Endothelial cell of umbilical vein (primary cell): ENCODE measurements at regions not wholly inside any gene's neighbourhood (a gene's known extent, or its start where the extent isn't known, plus 50 kb on each side); places are given as distances from the start of the nearest gene placed in this dataset.

Experiments
- BruUV-seq: library from RNA; stranded (reverse); fragments of 400-500 nt; replicated peaks from 2 replicates; lab custom pipeline; 2021; lab: Mats Ljungman, UMichigan
- CTCF ChIA-PET: fragments of 300-600, 350-600 bp; sonication (Branson Sonifier 250); formaldehyde crosslinking; loops from one replicate; lab custom pipeline; 2021; ENCODE audit warnings: antibody characterized with exemption, inconsistent platforms; lab: Charles Lee
- POLR2A ChIA-PET: fragments of 300-600, 350-600 bp; sonication (Branson Sonifier 250); formaldehyde crosslinking; loops from one replicate; lab custom pipeline; 2021; ENCODE audit warnings: antibody characterized with exemption, inconsistent platforms; lab: Charles Lee
- DNase-seq: peaks from one replicate; pipeline ENCODE4 v3.0.0-alpha.2; 2011; ENCODE audit warnings: low read depth, low spot score
- FAIRE-seq: peaks from 2 replicates; lab custom pipeline; 2011; peaks lifted over from hg19 to GRCh38; lab: Jason Lieb, UNC
- H2AFZ ChIP-seq: 2 replicates; pipeline ENCODE4 v1.6.0; 2012; ENCODE audit warnings: low read depth, low read length, control low read depth, inconsistent platforms
- H3K27ac ChIP-seq: 2 replicates; pipeline ENCODE4 v1.5.1; 2011; ENCODE audit warnings: low read depth, mild to moderate bottlenecking, control low read depth, low read length, moderate library complexity; ENCODE audit not compliant: insufficient read depth
- H3K27me3 ChIP-seq, 2 experiments: 2 replicates each; pipeline versions ENCODE4 v1.6.0 to v1.6.1; 2011; ENCODE audit warnings: low read length in 2 of 2, mixed read lengths in 1 of 2; ENCODE audit not compliant: control insufficient read depth in 2 of 2, insufficient read depth in 2 of 2
- H3K36me3 ChIP-seq, 2 experiments: 2 replicates in 1 of 2; 3 replicates in 1 of 2; pipeline ENCODE4 v1.5.1; 2011; ENCODE audit warnings: low read length in 2 of 2, mild to moderate bottlenecking in 1 of 2, moderate library complexity in 1 of 2; ENCODE audit not compliant: control insufficient read depth in 2 of 2, insufficient read depth in 2 of 2; ENCODE audit errors: extremely low read depth in 1 of 2
- H3K4me1 ChIP-seq: 3 replicates; pipeline ENCODE4 v1.5.1; 2011; ENCODE audit warnings: mild to moderate bottlenecking, low read length; ENCODE audit not compliant: control insufficient read depth, insufficient read depth; ENCODE audit errors: extremely low read depth
- H3K4me2 ChIP-seq: 2 replicates; pipeline ENCODE4 v1.6.1; 2011; ENCODE audit warnings: low read length, control low read depth, mixed read lengths; ENCODE audit not compliant: insufficient read depth
- H3K4me3 ChIP-seq, 3 experiments: fragments of 200-600 bp in 1 of 3; sonication (generic), shearing (Covaris generic) in 1 of 3; replicated peaks in 1 of 3; 2 replicates each; pipeline ENCODE4 v1.5.1; 2011 to 2016; ENCODE audit warnings: control low read depth in 3 of 3, low read length in 3 of 3, mild to moderate bottlenecking in 2 of 3, inconsistent platforms in 1 of 3, low read depth in 1 of 3, moderate library complexity in 1 of 3; ENCODE audit not compliant: insufficient read depth in 1 of 3
- H3K79me2 ChIP-seq: 2 replicates; pipeline ENCODE4 v1.6.0; 2012; ENCODE audit warnings: low read length, inconsistent platforms; ENCODE audit not compliant: control insufficient read depth, insufficient read depth
- H3K9ac ChIP-seq: replicated peaks from 2 replicates; pipeline ENCODE3; 2011; ENCODE audit warnings: low read length, control low read depth; ENCODE audit not compliant: insufficient read depth; ENCODE audit errors: extremely low read depth
- H3K9me1 ChIP-seq: replicated peaks from 3 replicates; pipeline ENCODE4 v1.6.0; 2011; ENCODE audit warnings: mild to moderate bottlenecking, low read length; ENCODE audit not compliant: control insufficient read depth, insufficient read depth; ENCODE audit errors: extremely low read depth
- H3K9me3 ChIP-seq: replicated peaks from 2 replicates; pipeline ENCODE4 v1.5.1; 2012; ENCODE audit warnings: low read length, inconsistent platforms; ENCODE audit not compliant: control insufficient read depth, insufficient read depth
- H4K20me1 ChIP-seq: replicated peaks from 2 replicates; pipeline ENCODE3; 2011; ENCODE audit warnings: mild to moderate bottlenecking, low read length; ENCODE audit not compliant: control insufficient read depth, insufficient read depth; ENCODE audit errors: extremely low read depth
- EZH2 ChIP-seq: IDR thresholded peaks from 2 replicates; pipeline ENCODE4 v1.6.1; 2012; ENCODE audit warnings: borderline replicate concordance, low read depth, mild to moderate bottlenecking, moderate library complexity, low read length, inconsistent platforms; ENCODE audit not compliant: severe bottlenecking
- GATA2 ChIP-seq: IDR thresholded peaks from 2 replicates; pipeline ENCODE4 v1.7.0; 2011; ENCODE audit warnings: low read depth, mild to moderate bottlenecking, moderate library complexity, mixed read lengths, low read length; ENCODE audit not compliant: insufficient read length, insufficient read depth
- JUN ChIP-seq: IDR thresholded peaks from 2 replicates; pipeline ENCODE4 v1.6.1; 2011; ENCODE audit warnings: borderline replicate concordance, low read depth; ENCODE audit not compliant: insufficient read length, insufficient read depth
- POLR2AphosphoS5 ChIP-seq: IDR thresholded peaks from 2 replicates; pipeline ENCODE4 v1.6.1; 2012; ENCODE audit warnings: low read depth, mild to moderate bottlenecking, control low read depth, low read length, moderate library complexity; ENCODE audit not compliant: insufficient read depth
- dilution Hi-C: fragments of 300-500 bp; cut with MboI; formaldehyde crosslinking; loops from one replicate; pipeline ENCODE4 v1.15.0; 2019; ENCODE audit warnings: low sequenced_read_pairs; ENCODE audit not compliant: extremely low pct_ligation_motif_present
- intact Hi-C: fragments of 100-400 bp; cut with micrococcal nuclease; formaldehyde crosslinking; loops from one replicate; pipeline ENCODE4 v1.10.0; 2022

DNA sequence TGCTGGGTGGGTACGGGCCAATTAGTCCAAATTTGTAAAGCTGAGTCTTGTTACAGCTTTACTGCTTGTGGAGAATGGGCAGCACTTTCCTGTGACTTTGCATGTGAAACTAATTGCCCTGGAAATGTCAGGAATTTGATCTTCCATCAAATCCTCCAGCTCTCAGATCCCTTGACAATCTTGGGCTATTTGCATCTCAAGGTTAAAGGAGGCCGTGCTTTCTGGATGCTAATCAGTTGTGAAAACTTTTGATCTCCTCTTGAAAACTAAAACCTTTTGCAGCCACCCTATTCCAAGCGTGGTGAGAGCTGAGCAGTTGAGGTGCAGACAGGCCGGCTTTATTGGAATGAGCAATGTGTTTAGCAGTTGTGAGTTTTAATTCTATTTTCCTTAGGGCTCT is 68.0 kb upstream of the CLINT1 start:
- H3K4me2 ChIP-seq = no peak overlapping the region
- no peaks in the 10 kb centered on the region for H3K27me3 ChIP-seq
- H3K9ac ChIP-seq = no peak overlapping the region
- intact Hi-C loops = no loop called here
- no peaks in the 10 kb centered on the region for H3K36me3 ChIP-seq
- POLR2A ChIA-PET = no interaction called here
- no peaks in the 10 kb centered on the region for H4K20me1 ChIP-seq
- dilution Hi-C loops = no loop called here
- no peak overlapping the region for H2AFZ ChIP-seq
- CTCF ChIA-PET = no interaction called here
- DNase-seq (no peak), FAIRE-seq (no peak)
- no peaks in the 10 kb centered on the region for H3K9me3 ChIP-seq
- no peak overlapping the region for H3K27ac ChIP-seq
- TF ChIP-seq GATA2 (no peak), EZH2 (no peak), JUN (no peak)
- BruUV-seq = no TSS peak
- no peak overlapping the region for H3K4me3 ChIP-seq
- no peaks in the 10 kb centered on the region for H3K9me1 ChIP-seq
- H3K79me2 ChIP-seq = no peaks in the 10 kb centered on the region
- no peaks in the 10 kb centered on the region for H3K4me1 ChIP-seq

DNA sequence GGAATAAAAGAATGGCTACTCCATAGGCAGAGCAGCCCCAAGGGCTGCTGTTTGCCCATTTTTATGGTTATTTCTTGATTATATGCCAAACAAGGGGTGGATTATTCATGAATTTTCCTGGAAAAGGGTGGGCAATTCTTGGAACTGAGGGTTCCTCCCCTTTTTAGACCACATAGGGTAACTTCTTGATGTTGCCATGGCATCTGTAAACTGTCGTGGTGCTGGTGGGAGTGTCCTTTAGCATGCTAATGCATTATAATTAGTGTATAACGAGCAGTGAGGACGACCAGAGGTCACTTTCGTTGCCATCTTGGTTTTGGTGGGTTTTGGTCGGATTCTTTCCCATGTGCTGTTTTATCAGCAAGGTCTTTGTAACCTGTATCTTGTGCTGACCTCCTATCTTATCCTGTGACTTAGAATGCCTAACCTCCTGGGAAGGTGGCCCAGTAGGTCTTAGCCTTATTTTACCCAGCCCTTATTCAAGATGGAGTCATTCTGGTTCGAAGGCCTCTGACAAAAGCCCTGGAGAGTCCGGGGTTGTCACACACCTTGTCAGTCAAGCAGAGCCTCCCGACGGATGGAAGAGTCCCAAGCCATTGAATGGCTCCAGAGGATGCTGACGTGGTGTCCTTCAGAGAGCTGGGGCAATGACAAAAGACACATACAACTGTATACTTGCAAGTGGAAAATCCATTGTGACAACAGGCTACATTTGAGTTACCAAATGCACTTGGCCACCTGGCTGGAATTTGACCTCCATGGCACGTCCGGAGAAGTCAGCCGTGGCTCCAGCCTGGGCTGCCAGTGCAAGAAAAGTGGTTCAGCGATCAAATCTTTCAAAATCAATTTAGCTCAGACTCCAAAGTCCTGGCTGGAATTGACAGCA is 67.1 kb upstream of the CLINT1 start:
- H3K4me2 ChIP-seq = no peak overlapping the region
- no peak for FAIRE-seq
- DNase-seq = no peak
- BruUV-seq = no TSS peak
- no peak overlapping the region for H3K27ac ChIP-seq
- ChIA-PET POLR2A (interaction anchor here (0.6 kb wide), 1 partner anchor 41 kb away, joined by 3 read pairs; no protein-coding TSS in a partner anchor), CTCF (no interaction called here)
- no peak overlapping the region for H3K4me3 ChIP-seq
- H3K9me3 ChIP-seq = no peaks in the 10 kb centered on the region
- no peak overlapping the region for H2AFZ ChIP-seq
- no peak for TF ChIP-seq POLR2AphosphoS5
- H3K36me3 ChIP-seq = no peaks in the 10 kb centered on the region
- no peaks in the 10 kb centered on the region for H3K27me3 ChIP-seq
- no peaks in the 10 kb centered on the region for H3K4me1 ChIP-seq
- dilution Hi-C loops (no loop called here), intact Hi-C loops (no loop called here)
- no peaks in the 10 kb centered on the region for H4K20me1 ChIP-seq
- H3K9ac ChIP-seq = no peak overlapping the region
- H3K79me2 ChIP-seq = no peaks in the 10 kb centered on the region
- no peaks in the 10 kb centered on the region for H3K9me1 ChIP-seq
